Ishikawa (cell line): ENCODE measurements at regions not wholly inside any gene's neighbourhood (a gene's known extent, or its start where the extent isn't known, plus 50 kb on each side); places are given as distances from the start of the nearest gene placed in this dataset.

Source experiments
- EP300 ChIP-seq: IDR thresholded peaks from 2 replicates; pipeline ENCODE4 v1.6.1; 2012; ENCODE audit warnings: borderline replicate concordance
- MAX ChIP-seq: IDR thresholded peaks from 2 replicates; pipeline ENCODE4 v1.6.1; 2012
- RAD21 ChIP-seq: IDR thresholded peaks from 2 replicates; pipeline ENCODE4 v1.6.1; 2012; ENCODE audit warnings: low read depth
- TAF1 ChIP-seq: IDR thresholded peaks from 2 replicates; pipeline ENCODE4 v1.6.1; 2012; ENCODE audit warnings: low read depth, mild to moderate bottlenecking
- TCF12 ChIP-seq: IDR thresholded peaks from 2 replicates; pipeline ENCODE4 v1.6.1; 2012; ENCODE audit warnings: low read depth
- ZBTB7A ChIP-seq: IDR thresholded peaks from 2 replicates; pipeline ENCODE4 v1.6.1; 2012; ENCODE audit warnings: low read depth

DNA sequence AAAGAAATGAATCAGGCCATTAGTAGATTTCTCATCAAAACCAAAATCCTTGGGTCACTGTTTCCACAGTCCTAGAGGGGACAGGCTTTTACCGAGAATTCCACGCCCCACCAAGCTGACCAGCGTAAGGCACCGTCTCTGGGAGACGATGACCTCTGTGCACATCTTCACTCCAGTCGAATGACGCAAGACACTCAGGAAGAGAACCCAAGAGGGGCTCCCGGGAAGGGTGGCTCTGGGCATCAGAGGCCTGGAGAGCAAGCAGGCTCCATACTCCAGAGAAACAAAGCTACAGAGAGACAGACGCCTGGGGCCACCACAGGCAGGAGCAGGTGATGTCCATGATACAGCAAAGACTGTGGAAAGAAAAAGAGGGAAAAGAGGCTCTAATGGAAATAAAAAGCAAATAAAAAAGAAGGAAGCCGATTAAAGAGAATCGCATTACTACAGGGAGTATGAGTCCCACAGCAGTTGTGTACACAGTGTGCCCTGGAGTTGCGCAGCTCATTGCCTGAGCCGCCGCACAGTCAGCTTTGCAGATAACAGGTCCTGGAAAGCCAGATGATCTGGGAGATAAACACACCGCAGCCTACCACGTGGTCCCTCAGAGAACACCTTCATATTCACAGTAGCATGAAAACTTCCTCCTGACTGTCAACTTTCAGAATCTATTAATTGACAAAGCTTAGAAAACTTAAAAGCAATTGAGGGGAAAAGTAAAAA, 572.7 kb upstream of the SALL3 start:
- TF ChIP-seq MAX = no peak
- no peak for TF ChIP-seq RAD21
- TF ChIP-seq ZBTB7A = no peak
- no peak for TF ChIP-seq TAF1
- TF ChIP-seq EP300 = no peak
- TF ChIP-seq TCF12 = no peak
